ENCODE measurements at regions not wholly inside any gene's neighbourhood (a gene's known extent, or its start where the extent isn't known, plus 50 kb on each side); places are given as distances from the start of the nearest gene placed in this dataset.
"Not testable (repeated sequence)": the region's sequence is repeated elsewhere in the genome, so short reads cannot be mapped to it uniquely, and the experiment has no call there.

- no peak for DNase-seq
Measured at GRCh38 chr3:96319166-96319565, 495.2 kb upstream of the EPHA6 start.

GRCh38 chr3:96324087-96324486 is 490.3 kb upstream of the EPHA6 start:
- DNase-seq = no peak

GRCh38 chr3:96330795-96331194 is 483.6 kb upstream of the EPHA6 start:
- no peak for DNase-seq

GRCh38 chr3:96331341-96331740 is 483.1 kb upstream of the EPHA6 start:
- DNase-seq = no peak

DNA sequence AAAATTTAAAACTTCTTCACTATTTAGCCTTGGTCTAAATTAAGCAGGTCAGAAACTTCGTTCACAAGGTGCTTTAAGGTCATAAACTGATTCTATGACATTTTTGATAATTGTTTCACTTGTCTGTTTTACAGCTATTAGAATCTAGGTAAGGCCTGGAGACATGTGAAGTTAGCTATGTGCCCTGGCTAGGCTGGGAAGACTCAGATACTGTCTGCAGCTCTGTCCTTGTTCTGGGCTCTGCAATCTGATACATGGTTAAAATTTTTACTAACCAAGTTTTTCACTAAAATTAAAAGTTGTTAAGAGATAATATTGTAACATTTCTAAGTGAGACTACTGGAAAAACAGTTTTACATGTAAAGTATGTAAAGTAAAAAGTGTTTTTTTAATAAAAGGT is 479.6 kb upstream of the EPHA6 start:
- no peak for DNase-seq

- no peak for DNase-seq
Measured at GRCh38 chr3:96347289-96347688, 467.1 kb upstream of the EPHA6 start.

DNA sequence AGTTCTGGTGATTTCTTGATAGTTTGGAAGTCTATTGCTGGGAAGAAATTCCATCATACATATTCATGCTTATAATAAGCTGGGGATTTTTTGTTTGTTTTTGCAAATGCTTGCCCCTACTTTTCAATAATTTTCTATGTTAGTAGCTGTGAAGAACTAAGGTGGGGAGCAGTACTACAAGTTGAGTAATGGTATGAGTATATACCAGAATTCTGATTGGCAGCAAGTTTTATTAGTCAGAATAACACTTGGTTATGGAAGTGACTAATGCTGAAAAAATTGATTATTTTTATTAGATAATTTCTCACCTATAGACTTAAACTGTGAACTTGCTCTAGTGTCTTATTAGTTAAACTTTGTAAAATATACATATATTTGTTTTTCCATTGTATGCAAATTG is 462.8 kb upstream of the EPHA6 start:
- not testable (repeated sequence) for DNase-seq

DNA sequence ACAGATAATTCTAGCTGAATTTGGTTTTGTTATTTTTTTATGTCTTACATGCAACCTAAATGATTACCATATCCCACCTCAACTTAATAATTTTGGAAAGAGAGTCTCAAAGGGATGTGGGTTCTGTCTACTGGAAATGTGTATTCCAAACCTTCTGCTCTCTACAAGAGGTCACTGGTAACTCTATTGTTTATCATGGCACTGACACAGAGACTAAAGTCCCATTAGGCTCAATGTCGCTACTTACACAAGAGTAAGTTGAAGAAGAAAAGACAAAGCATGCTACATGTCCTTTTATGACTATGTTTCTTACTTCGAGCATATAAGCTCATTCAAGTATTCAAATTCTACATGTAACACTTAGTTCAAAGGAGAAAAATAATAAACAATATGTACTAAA is 460.3 kb upstream of the EPHA6 start:
- DNase-seq = no peak

GRCh38 chr3:96354742-96355141 is 459.7 kb upstream of the EPHA6 start:
- DNase-seq = no peak

- DNase-seq = no peak
Measured at GRCh38 chr3:96361241-96361640, 453.2 kb upstream of the EPHA6 start.

DNA sequence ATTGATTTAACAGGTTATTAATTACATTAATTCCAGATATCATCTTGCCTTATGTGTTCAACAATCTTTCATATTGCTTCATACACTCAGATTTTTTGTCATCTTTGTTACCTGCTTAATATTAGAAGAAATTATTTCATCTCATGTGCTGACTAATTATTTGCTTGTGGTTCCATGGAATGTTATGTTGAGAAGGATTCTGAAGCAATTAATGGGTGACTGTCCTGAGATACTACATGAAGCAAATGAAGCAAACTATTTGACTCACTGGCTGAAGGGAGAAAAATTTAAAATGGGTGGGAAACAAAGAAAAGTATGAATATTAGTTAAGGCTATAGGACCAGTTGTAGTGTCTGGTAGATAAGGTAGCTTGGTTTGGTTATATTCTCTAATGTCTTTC is 443.8 kb upstream of the EPHA6 start:
- DNase-seq = no peak

GRCh38 chr3:96410006-96410730 is 404.2 kb upstream of the EPHA6 start:
- DNase-seq = no peak

DNA sequence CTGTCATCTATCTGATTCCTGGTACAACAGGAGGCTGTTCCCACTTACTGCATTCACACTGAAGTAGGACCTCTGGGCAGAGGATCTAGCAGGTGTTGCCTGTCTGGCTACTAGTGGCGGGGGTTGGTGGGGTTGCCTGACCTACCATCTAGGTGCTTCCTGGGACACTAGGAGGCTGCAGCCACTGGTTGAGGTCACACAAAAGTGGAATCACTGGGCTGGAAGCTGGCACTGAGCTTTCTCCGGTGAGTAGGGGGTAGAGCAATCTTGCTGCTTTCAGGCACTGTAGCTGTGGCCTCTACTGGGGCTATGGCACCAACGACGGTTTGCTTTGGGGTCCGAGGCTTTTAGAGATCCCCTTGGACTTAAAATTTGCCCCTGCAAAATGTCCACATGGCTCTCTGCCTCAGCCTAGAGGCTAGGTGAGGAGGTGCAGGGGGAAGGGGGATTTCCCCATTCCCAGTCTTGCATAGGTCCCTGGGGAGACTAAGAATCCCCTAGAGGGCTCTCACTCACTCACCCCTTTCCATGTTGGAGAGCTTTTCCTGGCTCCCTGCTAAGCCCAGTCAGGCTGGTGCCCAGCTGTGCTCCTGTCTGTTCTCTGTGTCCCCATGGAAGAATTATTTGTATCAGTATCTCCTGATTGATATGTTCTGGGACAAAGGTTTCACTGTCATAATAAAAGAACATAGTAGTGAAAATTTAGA is 397.7 kb upstream of the EPHA6 start:
- DNase-seq = no peak

- no peak for DNase-seq
Measured at GRCh38 chr3:96428097-96428496, 386.3 kb upstream of the EPHA6 start.

- no peak for DNase-seq
Measured at GRCh38 chr3:96430079-96430478, 384.3 kb upstream of the EPHA6 start.

- no peak for DNase-seq
Measured at GRCh38 chr3:96434651-96435050, 379.7 kb upstream of the EPHA6 start.

GRCh38 chr3:96449346-96449745 is 365.0 kb upstream of the EPHA6 start:
- no peak for DNase-seq

DNA sequence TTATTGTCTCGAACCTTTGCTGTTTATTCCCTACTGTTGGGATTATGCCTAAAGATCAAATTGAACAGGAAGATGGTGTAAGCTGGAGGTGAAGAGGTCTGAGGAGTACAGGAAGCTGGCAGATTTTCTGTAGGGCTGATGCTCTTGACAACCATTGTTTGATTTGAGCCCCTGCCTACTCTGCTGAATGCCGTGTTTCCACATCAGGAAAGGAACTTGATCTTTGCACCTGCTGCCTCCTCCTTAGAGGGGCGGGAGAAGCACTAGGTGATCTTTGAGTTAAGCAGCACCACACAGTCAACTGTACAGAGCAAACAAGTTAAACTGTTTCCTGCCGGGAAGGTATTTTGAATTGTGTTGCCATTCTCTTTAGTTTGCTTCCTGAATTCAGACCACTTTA is 364.6 kb upstream of the EPHA6 start:
- DNase-seq = no peak

- DNase-seq = no peak
Measured at GRCh38 chr3:96450699-96451098, 363.7 kb upstream of the EPHA6 start.

DNA sequence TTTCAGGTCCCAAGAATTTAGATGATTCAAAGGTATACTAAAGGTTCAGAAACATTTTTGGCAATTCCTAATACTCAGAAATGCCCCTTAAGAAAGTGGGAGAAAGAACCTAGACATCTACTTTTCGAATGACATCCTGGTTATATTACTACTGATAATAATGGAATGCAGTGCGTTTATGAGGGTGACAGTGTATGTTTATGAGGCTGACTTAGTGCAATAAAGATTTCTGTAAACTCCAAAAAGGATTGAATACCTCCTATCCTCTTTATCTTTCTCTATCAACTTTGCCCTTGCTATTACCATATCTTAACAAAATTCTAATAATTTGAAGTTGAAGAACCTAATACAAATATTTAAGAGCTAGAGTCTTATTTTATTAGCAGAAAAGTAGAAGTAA is 348.9 kb upstream of the EPHA6 start:
- no peak for DNase-seq

GRCh38 chr3:96466441-96466840 is 348.0 kb upstream of the EPHA6 start:
- no peak for DNase-seq

GRCh38 chr3:96467639-96468038 is 346.8 kb upstream of the EPHA6 start:
- no peak for DNase-seq

DNA sequence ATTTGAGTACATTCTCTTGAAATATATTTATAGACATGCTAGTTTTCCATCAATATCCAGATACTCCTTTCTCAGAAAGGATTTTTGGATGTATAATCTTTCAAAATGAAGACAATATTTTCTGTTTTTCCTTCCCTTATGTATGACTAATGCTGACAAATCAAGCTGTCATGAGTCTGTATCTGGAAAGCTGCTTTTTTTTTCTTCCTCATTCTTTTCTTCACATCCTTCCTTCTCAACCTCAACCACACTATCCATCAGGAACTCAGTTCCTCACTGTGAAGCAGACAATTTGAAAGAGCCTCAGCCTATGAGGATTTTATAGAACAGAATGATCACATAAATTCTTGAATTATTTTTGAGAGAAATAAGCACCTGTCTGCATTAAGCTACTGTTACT is 335.9 kb upstream of the EPHA6 start:
- no peak for DNase-seq

Data from anterior cingulate cortex (tissue), 58 donors.